ENCODE measurements at regions not wholly inside any gene's neighbourhood (a gene's known extent, or its start where the extent isn't known, plus 50 kb on each side); places are given as distances from the start of the nearest gene placed in this dataset.

- H3K4me3 ChIP-seq (ENCODE audit: low read depth, low read length): no peak overlapping the region
- TF ChIP-seq MAX (IDR thresholded peaks at IDR 0.05; ENCODE audit: low read depth, low read length): no peak
- TF ChIP-seq MYC (IDR thresholded peaks at IDR 0.05; ENCODE audit: low read depth, low read length): no peak
- no peak for TF ChIP-seq CTCF (IDR thresholded peaks at IDR 0.05; ENCODE audit: low read depth, low read length)
- no peak for TF ChIP-seq POLR2A (IDR thresholded peaks at IDR 0.05; ENCODE audit: extremely low read depth, insufficient read length)
- no peak for DNase-seq (ENCODE audit: low read depth)
Observed at GRCh38 chr18:59821983-59822382, 77.8 kb upstream of the PMAIP1 start.

GRCh38 chr18:59820663-59821062, 79.1 kb upstream of the PMAIP1 start:
- no peak for TF ChIP-seq POLR2A (IDR thresholded peaks at IDR 0.05; ENCODE audit: extremely low read depth, insufficient read length)
- no peak for TF ChIP-seq MYC (IDR thresholded peaks at IDR 0.05; ENCODE audit: low read depth, low read length)
- TF ChIP-seq CTCF (IDR thresholded peaks at IDR 0.05; ENCODE audit: low read depth, low read length): no peak
- no peak for TF ChIP-seq MAX (IDR thresholded peaks at IDR 0.05; ENCODE audit: low read depth, low read length)

GRCh38 chr18:59818769-59819168, 81.0 kb upstream of the PMAIP1 start:
- no peak for DNase-seq (ENCODE audit: low read depth)
- H3K4me3 ChIP-seq (ENCODE audit: low read depth, low read length): no peak overlapping the region
- TF ChIP-seq CTCF (IDR thresholded peaks at IDR 0.05; ENCODE audit: low read depth, low read length) (no peak), MAX (IDR thresholded peaks at IDR 0.05; ENCODE audit: low read depth, low read length) (no peak), POLR2A (IDR thresholded peaks at IDR 0.05; ENCODE audit: extremely low read depth, insufficient read length) (no peak), MYC (IDR thresholded peaks at IDR 0.05; ENCODE audit: low read depth, low read length) (no peak)

More at GRCh38 chr18:59820663-59821062, 79.1 kb upstream of the PMAIP1 start:
- H3K4me3 ChIP-seq (ENCODE audit: low read depth, low read length): no peak overlapping the region
- DNase-seq (ENCODE audit: low read depth): no peak

- no peak overlapping the region for H3K4me3 ChIP-seq (ENCODE audit: low read depth, low read length)
- no peak for DNase-seq (ENCODE audit: low read depth)
- no peak for TF ChIP-seq POLR2A (IDR thresholded peaks at IDR 0.05; ENCODE audit: extremely low read depth, insufficient read length)
- no peak for TF ChIP-seq CTCF (IDR thresholded peaks at IDR 0.05; ENCODE audit: low read depth, low read length)
- no peak for TF ChIP-seq MAX (IDR thresholded peaks at IDR 0.05; ENCODE audit: low read depth, low read length)
- TF ChIP-seq MYC (IDR thresholded peaks at IDR 0.05; ENCODE audit: low read depth, low read length): no peak
Observed at GRCh38 chr18:59814891-59815290, 84.9 kb upstream of the PMAIP1 start.

GRCh38 chr18:59813942-59814341, 85.9 kb upstream of the PMAIP1 start:
- TF ChIP-seq MYC (IDR thresholded peaks at IDR 0.05; ENCODE audit: low read depth, low read length) (no peak), CTCF (IDR thresholded peaks at IDR 0.05; ENCODE audit: low read depth, low read length) (no peak), POLR2A (IDR thresholded peaks at IDR 0.05; ENCODE audit: extremely low read depth, insufficient read length) (no peak), MAX (IDR thresholded peaks at IDR 0.05; ENCODE audit: low read depth, low read length) (no peak)
- DNase-seq (ENCODE audit: low read depth): no peak
- no peak overlapping the region for H3K4me3 ChIP-seq (ENCODE audit: low read depth, low read length)

All from NB4 (cell line).